ENCODE measurements at regions not wholly inside any gene's neighbourhood (a gene's known extent, or its start where the extent isn't known, plus 50 kb on each side); places are given as distances from the start of the nearest gene placed in this dataset.

DNA sequence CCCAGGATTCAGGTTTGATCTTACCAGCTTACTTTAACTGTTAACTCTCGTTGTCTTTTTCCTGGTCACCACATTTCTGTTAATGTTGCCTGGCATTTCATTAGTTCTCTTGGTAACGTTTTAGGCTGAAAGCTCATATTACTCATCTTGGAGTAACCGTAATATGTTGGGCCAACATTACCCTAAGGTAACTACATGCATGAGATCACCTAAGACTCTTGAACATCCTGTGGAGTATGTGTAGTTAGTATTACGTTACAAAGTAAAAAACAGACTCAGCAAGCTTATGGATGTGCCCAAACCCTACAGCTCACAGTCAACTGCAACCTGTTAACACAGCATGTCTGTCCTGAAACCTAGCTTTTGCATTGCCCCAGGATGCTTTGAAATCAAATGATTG, 203.3 kb upstream of the HS3ST1 start:
- DNase-seq (ENCODE audit: low read depth), result no peak

DNA sequence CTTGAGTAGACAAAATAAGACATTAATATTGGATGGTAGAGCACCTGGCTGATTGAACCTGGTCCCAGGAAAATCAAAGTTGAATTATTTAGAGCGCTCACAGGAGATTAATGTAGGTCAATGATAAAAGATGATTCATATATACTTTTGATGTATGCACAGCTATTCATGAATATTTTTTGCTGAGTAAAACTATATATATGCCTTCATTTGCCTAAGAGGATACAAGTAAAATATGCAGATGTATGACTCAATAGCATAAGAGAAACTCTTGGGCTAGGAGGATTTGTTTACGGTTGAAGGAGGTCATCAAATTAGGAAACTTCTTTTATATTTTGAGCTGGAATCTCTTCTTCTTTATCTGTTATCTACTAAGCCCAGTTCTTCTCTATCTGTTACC, 202.7 kb upstream of the HS3ST1 start:
- no peak for DNase-seq (ENCODE audit: low read depth)

DNA sequence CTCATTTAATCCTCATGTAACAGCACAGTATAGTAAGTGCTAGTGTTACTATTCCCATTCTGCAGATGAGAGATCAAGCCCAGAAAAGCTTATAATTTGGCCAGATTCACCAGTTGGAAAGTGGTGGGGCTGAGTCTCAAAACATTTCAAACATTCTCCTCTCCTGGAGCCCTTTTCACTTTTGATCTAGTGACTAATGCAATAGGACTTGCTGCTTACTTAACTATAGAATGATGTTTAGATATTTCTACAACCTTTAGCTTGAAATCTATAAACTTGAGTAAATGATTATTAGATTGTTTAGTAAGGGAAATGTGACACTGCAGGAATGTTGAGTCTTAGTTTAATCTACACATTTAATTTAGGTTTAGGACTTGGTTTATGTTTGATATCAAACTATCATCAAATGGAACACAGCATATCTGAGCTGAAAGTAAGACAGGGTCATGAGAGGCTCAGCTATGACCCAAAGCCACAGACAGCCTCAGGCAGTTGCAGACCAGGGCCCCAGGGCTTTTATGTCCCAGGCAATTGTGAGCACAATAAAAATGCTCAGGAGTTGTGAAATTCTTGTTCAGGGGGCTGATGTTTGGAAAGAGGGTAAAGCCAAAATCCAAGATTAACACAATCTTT, 199.5 kb upstream of the HS3ST1 start:
- DNase-seq (ENCODE audit: low read depth), result no peak

DNA sequence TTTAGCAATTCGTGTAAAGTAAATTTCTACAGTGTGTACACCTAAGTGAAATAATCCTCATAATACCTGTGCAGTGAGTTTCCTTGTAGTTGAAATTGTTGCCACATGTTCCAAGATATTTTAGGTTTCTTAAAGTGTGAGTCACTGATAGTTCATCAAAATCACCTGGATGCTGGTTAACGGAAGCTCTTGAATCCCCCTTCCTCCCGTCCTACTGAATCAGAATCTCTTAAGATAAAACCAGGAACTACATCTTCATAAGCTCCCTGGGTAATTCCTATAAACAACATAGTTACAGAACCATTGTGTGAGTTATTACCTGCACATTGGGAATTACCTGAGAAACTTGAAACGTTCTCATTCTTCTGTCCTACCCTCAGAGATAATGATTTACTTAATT, 197.4 kb upstream of the HS3ST1 start:
- no peak for DNase-seq (ENCODE audit: low read depth)

- no peak for DNase-seq (ENCODE audit: low read depth)
Measured at GRCh38 chr4:11625211-11625610, 196.5 kb upstream of the HS3ST1 start.

GRCh38 chr4:11624370-11624769, 195.7 kb upstream of the HS3ST1 start:
- no peak for DNase-seq (ENCODE audit: low read depth)

DNA sequence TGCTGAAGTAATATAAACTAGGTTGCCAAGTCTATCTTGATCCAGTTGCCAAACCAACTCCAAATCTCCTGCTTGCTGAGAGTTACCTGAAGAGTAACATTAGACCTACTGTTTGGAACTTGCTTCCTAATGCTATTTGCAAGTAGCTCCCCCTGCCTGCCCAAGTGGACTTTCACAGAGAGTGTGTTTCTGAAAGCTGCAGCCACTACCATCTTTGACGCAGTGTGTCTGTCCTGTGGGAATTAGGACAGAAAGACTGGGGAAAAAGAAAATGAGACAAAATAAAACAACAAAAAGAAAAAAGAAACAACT, 195.0 kb upstream of the HS3ST1 start:
- no peak for DNase-seq (ENCODE audit: low read depth)

- DNase-seq (ENCODE audit: low read depth), result no peak
Measured at GRCh38 chr4:11622961-11623725, 194.4 kb upstream of the HS3ST1 start.

DNA sequence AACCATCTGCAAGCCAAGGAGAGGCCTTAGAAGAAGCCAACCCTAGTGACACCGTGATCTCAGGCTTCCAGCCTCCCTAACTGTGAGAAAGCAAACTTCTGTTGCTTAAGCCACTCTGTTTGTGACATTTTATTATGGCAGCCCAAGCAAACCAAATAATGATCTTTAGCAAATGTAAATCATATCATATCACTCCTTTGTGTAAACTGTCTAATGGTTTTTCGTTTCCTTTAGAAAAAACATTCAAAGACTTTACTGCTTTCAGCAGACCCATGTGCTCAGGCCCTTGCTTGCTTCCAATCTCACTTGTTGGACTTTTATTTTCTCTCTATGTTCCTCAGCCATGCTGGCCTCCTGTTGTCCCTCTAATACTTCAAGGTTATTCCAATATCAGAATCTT, 192.2 kb upstream of the HS3ST1 start:
- no peak for DNase-seq (ENCODE audit: low read depth)

- DNase-seq (ENCODE audit: low read depth), result no peak
Measured at GRCh38 chr4:11618666-11619282, 190.1 kb upstream of the HS3ST1 start.

- DNase-seq (ENCODE audit: low read depth), result no peak
Measured at GRCh38 chr4:11616856-11617255, 188.2 kb upstream of the HS3ST1 start.

- DNase-seq (ENCODE audit: low read depth), result no peak
Measured at GRCh38 chr4:11615601-11616000, 186.9 kb upstream of the HS3ST1 start.

DNA sequence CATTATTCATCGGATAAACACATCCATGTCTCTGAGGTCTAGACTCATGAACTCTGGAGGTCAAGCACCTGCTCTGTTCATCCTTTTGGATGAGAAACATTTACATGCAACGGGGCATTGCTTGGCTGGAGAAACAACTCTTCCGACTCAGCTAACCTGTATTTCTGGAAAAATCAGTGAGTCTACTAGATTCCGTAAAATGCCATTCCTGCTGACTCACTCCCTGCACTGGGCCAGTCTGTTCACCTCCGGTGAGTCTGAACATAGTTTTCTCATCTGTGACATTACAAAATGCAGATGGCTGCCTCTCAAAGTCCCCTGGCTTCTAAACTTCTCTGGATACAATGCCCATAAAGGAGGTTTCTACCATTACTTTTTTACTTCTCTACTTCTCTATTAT, 185.7 kb upstream of the HS3ST1 start:
- no peak for DNase-seq (ENCODE audit: low read depth)

- DNase-seq (ENCODE audit: low read depth), result no peak
Measured at GRCh38 chr4:11611868-11612267, 183.2 kb upstream of the HS3ST1 start.

DNA sequence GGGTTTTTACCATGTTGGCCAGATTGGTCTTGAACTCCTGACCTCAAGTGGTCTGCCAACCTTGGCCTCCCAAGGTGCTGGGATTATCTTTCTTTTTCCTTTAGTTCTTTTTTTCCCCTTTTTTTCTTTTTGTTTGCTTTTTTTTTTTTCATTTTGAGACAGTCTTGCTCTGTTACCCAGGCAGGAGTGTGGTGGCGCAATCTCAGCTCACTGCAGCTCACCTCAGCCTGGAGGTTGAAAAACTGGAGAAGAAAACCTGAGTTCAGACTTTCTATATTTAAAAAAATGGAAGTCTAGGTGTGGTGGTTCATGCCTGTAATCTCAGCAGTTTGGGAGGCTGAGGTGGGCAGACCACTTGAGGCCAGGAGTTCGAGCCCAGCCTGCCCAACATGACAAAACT, 181.1 kb upstream of the HS3ST1 start:
- DNase-seq (ENCODE audit: low read depth), result no peak

GRCh38 chr4:11608992-11609391, 180.3 kb upstream of the HS3ST1 start:
- no peak for DNase-seq (ENCODE audit: low read depth)

- DNase-seq (ENCODE audit: low read depth), result no peak
Measured at GRCh38 chr4:11606078-11606477, 177.4 kb upstream of the HS3ST1 start.

- no peak for DNase-seq (ENCODE audit: low read depth)
Measured at GRCh38 chr4:11605597-11605996, 176.9 kb upstream of the HS3ST1 start.

GRCh38 chr4:11604821-11605220, 176.1 kb upstream of the HS3ST1 start:
- no peak for DNase-seq (ENCODE audit: low read depth)

- no peak for DNase-seq (ENCODE audit: low read depth)
Measured at GRCh38 chr4:11603591-11604194, 175.0 kb upstream of the HS3ST1 start.

DNA sequence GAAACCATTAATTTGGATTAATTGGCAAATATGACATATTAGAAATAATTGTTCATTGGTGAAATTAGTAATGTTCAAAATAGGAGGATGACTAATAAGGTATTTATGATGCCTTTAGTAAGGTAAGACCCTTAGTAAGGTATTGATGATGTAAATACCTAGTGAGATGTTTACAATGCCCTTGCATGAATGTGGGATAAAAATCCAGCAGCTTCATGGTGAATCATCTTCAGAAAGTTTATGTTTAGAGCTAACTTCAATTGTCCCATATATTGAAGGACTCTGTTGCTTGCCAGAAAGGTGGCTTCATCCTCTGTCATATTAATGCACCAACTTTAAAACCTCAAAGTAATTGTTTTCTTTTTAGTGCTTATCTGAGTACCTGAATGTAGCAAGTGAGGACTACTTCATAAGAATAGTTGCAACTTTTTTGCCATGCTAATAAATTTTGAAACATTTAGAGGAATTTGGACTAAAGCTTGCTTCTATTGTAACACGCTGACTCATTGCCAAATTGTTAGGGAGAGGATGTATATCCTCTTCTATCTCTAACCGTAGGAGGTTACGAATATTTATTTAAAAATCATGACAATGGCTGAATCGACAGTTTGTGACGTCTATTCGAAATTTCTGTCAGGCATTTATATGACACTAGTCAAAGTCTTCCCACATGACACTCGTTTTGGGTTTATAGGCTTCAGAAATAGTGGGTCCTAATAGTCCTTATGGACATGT, 174.1 kb upstream of the HS3ST1 start:
- no peak for DNase-seq (ENCODE audit: low read depth)

GRCh38 chr4:11599064-11599463, 170.4 kb upstream of the HS3ST1 start:
- no peak for DNase-seq (ENCODE audit: low read depth)

DNA sequence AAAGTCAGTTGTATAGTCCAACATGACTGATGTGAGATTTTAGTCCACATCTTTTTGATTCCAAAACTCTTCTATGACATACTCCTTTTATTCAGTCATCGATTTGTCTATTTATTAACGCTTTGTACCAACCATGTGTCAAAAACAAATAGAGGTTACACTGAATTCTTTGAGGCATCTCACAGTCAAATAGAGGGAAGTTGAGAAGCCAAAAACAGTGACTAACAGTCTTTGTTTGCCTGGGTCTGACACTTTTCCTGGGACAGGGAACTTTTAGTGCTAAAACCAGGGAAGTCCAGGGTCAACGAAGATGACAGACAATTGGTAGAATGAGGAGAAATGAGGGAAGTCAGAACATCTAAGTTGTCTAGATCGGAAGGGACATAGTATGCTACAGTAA, 169.9 kb upstream of the HS3ST1 start:
- DNase-seq (ENCODE audit: low read depth), result no peak

All from stimulated activated CD4-positive, alpha-beta T cell treated with anti-CD3 and anti-CD28 coated beads, Interleukin-2, amount 100 ng/mL, for 4 hours (primary cell).